ENCODE measurements at regions not wholly inside any gene's neighbourhood (a gene's known extent, or its start where the extent isn't known, plus 50 kb on each side); places are given as distances from the start of the nearest gene placed in this dataset.

GRCh38 chr11:91846649-91847048 lies 378.0 kb upstream of the FAT3 start:
- Mint-ChIP-seq H3K4me3 (no peak overlapping the region), H3K27ac (no peak overlapping the region), H3K36me3 (no peaks in the 10 kb centered on the region), H3K4me1 (peaks cover 29% of the 10 kb centered on the region), H3K27me3 (ENCODE audit: low read depth) (no peaks in the 10 kb centered on the region), H3K9me3 (no peaks in the 10 kb centered on the region)
- CTCF ChIA-PET, result no interaction called here
- POLR2A ChIA-PET, result no interaction called here
- ATAC-seq (no peak), DNase-seq (ENCODE audit: low spot score) (no peak)
- TF ChIP-seq ERG (CRISPR knock-in tag; IDR thresholded peaks at IDR 0.05) (no peak), OVOL2 (CRISPR knock-in tag; IDR thresholded peaks at IDR 0.05; ENCODE audit: borderline replicate concordance) (no peak), FOXJ3 (CRISPR knock-in tag; IDR thresholded peaks at IDR 0.05; ENCODE audit: borderline replicate concordance) (no peak), ZMAT4 (CRISPR knock-in tag; IDR thresholded peaks at IDR 0.05) (no peak), ZNF263 (CRISPR knock-in tag; IDR thresholded peaks at IDR 0.05; ENCODE audit: low read depth) (no peak), E2F4 (CRISPR knock-in tag; IDR thresholded peaks at IDR 0.05; ENCODE audit: borderline replicate concordance, low read depth) (no peak), ZNF416 (CRISPR knock-in tag; IDR thresholded peaks at IDR 0.05) (no peak), MXD4 (CRISPR knock-in tag; IDR thresholded peaks at IDR 0.05; ENCODE audit: borderline replicate concordance) (no peak), JUN (CRISPR knock-in tag; IDR thresholded peaks at IDR 0.05) (no peak), ZNF425 (CRISPR knock-in tag; conservative IDR thresholded peaks at IDR 0.05) (no peak), NR2C2 (CRISPR knock-in tag; IDR thresholded peaks at IDR 0.05) (no peak)
- TF ChIP-seq, protein P1, sequence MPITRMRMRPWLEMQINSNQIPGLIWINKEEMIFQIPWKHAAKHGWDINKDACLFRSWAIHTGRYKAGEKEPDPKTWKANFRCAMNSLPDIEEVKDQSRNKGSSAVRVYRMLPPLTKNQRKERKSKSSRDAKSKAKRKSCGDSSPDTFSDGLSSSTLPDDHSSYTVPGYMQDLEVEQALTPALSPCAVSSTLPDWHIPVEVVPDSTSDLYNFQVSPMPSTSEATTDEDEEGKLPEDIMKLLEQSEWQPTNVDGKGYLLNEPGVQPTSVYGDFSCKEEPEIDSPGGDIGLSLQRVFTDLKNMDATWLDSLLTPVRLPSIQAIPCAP (CRISPR knock-in tag; IDR thresholded peaks at IDR 0.05), result no peak
- TF ChIP-seq, protein P2, sequence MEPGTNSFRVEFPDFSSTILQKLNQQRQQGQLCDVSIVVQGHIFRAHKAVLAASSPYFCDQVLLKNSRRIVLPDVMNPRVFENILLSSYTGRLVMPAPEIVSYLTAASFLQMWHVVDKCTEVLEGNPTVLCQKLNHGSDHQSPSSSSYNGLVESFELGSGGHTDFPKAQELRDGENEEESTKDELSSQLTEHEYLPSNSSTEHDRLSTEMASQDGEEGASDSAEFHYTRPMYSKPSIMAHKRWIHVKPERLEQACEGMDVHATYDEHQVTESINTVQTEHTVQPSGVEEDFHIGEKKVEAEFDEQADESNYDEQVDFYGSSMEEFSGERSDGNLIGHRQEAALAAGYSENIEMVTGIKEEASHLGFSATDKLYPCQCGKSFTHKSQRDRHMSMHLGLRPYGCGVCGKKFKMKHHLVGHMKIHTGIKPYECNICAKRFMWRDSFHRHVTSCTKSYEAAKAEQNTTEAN (CRISPR knock-in tag; IDR thresholded peaks at IDR 0.05), result no peak

DNA sequence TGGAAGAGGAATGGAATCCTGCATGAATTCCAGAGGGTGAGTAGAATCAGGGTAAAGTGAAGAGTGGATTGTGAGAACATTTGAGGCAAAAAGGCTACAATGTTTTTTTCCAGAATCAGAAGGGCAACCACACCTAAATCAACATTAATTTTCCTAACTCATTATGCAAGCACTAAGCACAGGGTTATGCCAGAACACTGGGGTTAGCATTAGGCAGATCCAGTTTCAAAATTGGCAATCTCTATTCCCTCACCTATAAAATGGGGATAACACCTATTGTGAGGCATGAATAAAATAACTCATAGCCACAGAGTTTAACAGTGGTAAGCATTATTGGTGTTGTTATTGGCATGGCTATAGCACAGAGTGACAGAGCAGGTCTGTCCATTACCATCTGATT lies 378.6 kb upstream of the FAT3 start:
- Mint-ChIP-seq H3K27ac (no peak overlapping the region), H3K4me3 (no peak overlapping the region), H3K36me3 (no peaks in the 10 kb centered on the region), H3K27me3 (ENCODE audit: low read depth) (no peaks in the 10 kb centered on the region), H3K9me3 (no peaks in the 10 kb centered on the region), H3K4me1 (peaks cover 23% of the 10 kb centered on the region)
- no peak for ATAC-seq
- ChIA-PET CTCF (no interaction called here), POLR2A (no interaction called here)
- DNase-seq (ENCODE audit: low spot score), result no peak
- TF ChIP-seq E2F1 (CRISPR knock-in tag; IDR thresholded peaks at IDR 0.05), result no peak
- no peak for TF ChIP-seq MXD4 (CRISPR knock-in tag; IDR thresholded peaks at IDR 0.05; ENCODE audit: borderline replicate concordance)
- no peak for TF ChIP-seq ETV6 (CRISPR knock-in tag; IDR thresholded peaks at IDR 0.05)
- no peak for TF ChIP-seq HMGXB4 (CRISPR knock-in tag; IDR thresholded peaks at IDR 0.05)
- TF ChIP-seq CBFB (CRISPR knock-in tag; IDR thresholded peaks at IDR 0.05; ENCODE audit: low read depth), result no peak
- TF ChIP-seq, protein P3, sequence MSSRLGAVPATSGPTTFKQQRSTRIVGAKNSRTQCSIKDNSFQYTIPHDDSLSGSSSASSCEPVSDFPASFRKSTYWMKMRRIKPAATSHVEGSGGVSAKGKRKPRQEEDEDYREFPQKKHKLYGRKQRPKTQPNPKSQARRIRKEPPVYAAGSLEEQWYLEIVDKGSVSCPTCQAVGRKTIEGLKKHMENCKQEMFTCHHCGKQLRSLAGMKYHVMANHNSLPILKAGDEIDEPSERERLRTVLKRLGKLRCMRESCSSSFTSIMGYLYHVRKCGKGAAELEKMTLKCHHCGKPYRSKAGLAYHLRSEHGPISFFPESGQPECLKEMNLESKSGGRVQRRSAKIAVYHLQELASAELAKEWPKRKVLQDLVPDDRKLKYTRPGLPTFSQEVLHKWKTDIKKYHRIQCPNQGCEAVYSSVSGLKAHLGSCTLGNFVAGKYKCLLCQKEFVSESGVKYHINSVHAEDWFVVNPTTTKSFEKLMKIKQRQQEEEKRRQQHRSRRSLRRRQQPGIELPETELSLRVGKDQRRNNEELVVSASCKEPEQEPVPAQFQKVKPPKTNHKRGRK (CRISPR knock-in tag; IDR thresholded peaks at IDR 0.05; ENCODE audit: borderline replicate concordance), result no peak
- TF ChIP-seq ZBTB21 (CRISPR knock-in tag; IDR thresholded peaks at IDR 0.05; ENCODE audit: borderline replicate concordance), result no peak
- TF ChIP-seq, protein P4, sequence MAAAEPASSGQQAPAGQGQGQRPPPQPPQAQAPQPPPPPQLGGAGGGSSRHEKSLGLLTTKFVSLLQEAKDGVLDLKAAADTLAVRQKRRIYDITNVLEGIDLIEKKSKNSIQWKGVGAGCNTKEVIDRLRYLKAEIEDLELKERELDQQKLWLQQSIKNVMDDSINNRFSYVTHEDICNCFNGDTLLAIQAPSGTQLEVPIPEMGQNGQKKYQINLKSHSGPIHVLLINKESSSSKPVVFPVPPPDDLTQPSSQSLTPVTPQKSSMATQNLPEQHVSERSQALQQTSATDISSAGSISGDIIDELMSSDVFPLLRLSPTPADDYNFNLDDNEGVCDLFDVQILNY (CRISPR knock-in tag; IDR thresholded peaks at IDR 0.05), result no peak
- no peak for TF ChIP-seq ZNF671 (CRISPR knock-in tag; IDR thresholded peaks at IDR 0.05)
